ENCODE measurements at regions not wholly inside any gene's neighbourhood (a gene's known extent, or its start where the extent isn't known, plus 50 kb on each side); places are given as distances from the start of the nearest gene placed in this dataset.

- TF ChIP-seq POLR2AphosphoS5 (IDR thresholded peaks at IDR 0.05; ENCODE audit: borderline replicate concordance, low read depth, low read length) (no peak), EZH2 (IDR thresholded peaks at IDR 0.05) (no peak), FOXP2 (optimal IDR thresholded peaks at IDR 0.05; ENCODE audit: control extremely low read depth, extremely low read length, insufficient read depth) (no peak)
These were observed 198.5 kb downstream of the BRD1 start for GRCh38 chr22:49629261-49629570.
